ENCODE measurements at regions not wholly inside any gene's neighbourhood (a gene's known extent, or its start where the extent isn't known, plus 50 kb on each side); places are given as distances from the start of the nearest gene placed in this dataset.

- Histone ChIP-seq H3K9me3 (no peaks in the 10 kb centered on the region), H3K27me3 (no peaks in the 10 kb centered on the region), H3K36me3 (no peaks in the 10 kb centered on the region), H3K4me1 (peaks cover 0 to 10% (median 0%) of the 10 kb centered on the region in 4 donors), H3K27ac (no peak overlapping the region), H3K4me3 (no peak overlapping the region)
- WGBS, 2 donors (ENCODE audit: low coverage in 1 of 2) = 85 to 96% methylated on average over 3 of the region's 3 CpGs
- intact Hi-C loops (cut with DNase I; ENCODE audit: low total_unique reads) = loop anchor here (10.0 kb wide), 1 partner anchor 66 kb away; the partner anchor contains the start of gene KLF3
- no peak for DNase-seq
- in situ Hi-C loops (cut with MboI; ENCODE audit: low pct_ligation_motif_present in 1 of 4, low pct_unique_long_range_greater_than_20kb in 1 of 4, low sequenced_read_pairs in 3 of 4) = no loop called here
- no peak for TF ChIP-seq POLR2A (IDR thresholded peaks at IDR 0.05)
- no peak for TF ChIP-seq POLR2AphosphoS5 (IDR thresholded peaks at IDR 0.05)
- no peak for TF ChIP-seq EP300 (IDR thresholded peaks at IDR 0.05; ENCODE audit: low read depth)
- no peak for TF ChIP-seq CTCF (IDR thresholded peaks at IDR 0.05)
These were observed 65.5 kb upstream of the KLF3 start for GRCh38 chr4:38598489-38598888.

DNA sequence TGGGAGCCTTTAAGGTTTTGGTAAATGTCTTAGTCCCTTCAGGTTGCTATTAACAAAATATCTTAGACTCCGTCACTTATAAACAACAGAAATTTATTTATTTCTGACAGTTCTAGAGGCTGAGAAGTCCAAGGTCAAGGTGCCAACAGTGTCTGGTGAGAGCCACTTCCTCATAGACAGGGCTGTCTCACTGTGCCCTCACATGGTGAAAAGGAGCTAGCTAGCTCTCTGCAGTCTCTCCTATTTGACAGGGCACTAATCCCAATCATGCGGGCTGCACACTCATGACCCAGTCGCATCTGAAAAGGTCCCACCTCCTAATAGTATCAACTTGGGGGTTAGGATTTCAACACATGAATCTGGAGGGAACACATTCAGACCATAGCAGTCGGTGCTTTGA lies 63.4 kb upstream of the KLF3 start:
- no peaks in the 10 kb centered on the region for H3K36me3 ChIP-seq
- in situ Hi-C loops (cut with MboI; ENCODE audit: low pct_ligation_motif_present in 1 of 4, low pct_unique_long_range_greater_than_20kb in 1 of 4, low sequenced_read_pairs in 3 of 4) (no loop called here), intact Hi-C loops (cut with DNase I; ENCODE audit: low total_unique reads) (no loop called here)
- WGBS, 2 donors (ENCODE audit: low coverage in 1 of 2) = 83 to 88% methylated on average over 1 to 4 of the region's 4 CpGs
- no peaks in the 10 kb centered on the region for H3K27me3 ChIP-seq
- H3K4me1 ChIP-seq = peaks cover 0 to 17% (median 2%) of the 10 kb centered on the region in 4 donors
- no peak overlapping the region for H3K4me3 ChIP-seq
- DNase-seq = no peak
- TF ChIP-seq CTCF (IDR thresholded peaks at IDR 0.05) (no peak), POLR2A (IDR thresholded peaks at IDR 0.05) (no peak), EP300 (IDR thresholded peaks at IDR 0.05; ENCODE audit: low read depth) (no peak), POLR2AphosphoS5 (IDR thresholded peaks at IDR 0.05) (no peak)
- no peaks in the 10 kb centered on the region for H3K9me3 ChIP-seq
- H3K27ac ChIP-seq = no peak overlapping the region

DNA sequence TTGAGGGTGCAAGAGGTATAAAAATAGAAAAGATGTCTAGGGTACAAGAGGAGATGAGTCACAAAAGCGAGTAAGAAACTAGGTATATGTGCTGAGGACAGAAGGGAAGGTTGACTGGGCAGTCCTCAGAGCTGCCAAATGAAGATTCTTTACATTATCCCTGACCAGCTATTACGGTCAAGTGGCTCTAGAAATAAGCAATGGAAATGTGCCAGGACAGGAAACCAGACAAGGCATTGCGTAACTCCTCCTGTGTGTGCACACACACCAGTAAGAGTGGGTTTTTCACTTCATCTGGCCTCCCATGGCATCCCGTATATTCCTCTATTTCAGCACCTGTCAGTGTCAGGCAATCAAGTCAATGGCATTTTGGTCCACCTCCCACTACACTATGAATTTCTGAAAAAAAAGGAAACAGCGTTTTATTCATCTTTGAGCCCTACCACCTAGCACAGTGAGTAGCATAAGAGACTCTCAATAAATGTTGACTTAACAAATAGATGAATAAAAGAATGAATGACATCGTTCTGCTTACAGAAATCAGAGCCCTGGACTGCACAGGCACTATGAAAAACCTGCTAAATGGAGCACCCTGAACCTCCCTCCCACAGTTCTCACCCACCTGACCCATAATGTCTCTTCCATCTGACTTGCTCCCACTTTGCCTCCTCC lies 62.6 kb upstream of the KLF3 start:
- in situ Hi-C loops (cut with MboI; ENCODE audit: low pct_ligation_motif_present in 1 of 4, low pct_unique_long_range_greater_than_20kb in 1 of 4, low sequenced_read_pairs in 3 of 4) = no loop called here
- TF ChIP-seq POLR2AphosphoS5 (IDR thresholded peaks at IDR 0.05) = no peak
- TF ChIP-seq EP300 (IDR thresholded peaks at IDR 0.05; ENCODE audit: low read depth) = no peak
- TF ChIP-seq CTCF (IDR thresholded peaks at IDR 0.05) = no peak
- no peak for TF ChIP-seq POLR2A (IDR thresholded peaks at IDR 0.05)
- no peak for DNase-seq

DNA sequence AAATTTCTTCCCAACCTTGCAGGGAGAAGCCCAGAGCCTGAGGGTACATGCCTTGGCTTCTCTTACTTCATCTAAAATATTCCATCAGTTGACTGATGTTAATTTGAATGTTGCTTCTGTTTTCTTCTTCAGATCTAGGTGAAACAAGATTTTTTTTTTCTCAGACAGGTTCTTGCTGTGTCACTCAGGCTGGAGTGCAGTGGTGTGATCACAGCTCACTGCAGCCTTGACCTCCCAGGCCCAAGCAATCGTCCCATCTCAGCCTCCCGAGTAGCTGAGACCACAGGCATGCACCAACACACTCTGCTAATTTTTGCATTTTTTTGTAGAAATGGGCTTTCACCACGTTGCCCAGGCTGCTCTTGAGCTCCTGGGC lies 62.1 kb upstream of the KLF3 start:
- 79% methylated on average over 3 of the region's 3 CpGs; no CpG with 5 or more reads in 1 of the 2 donors for WGBS, 2 donors (ENCODE audit: low coverage in 1 of 2)
- intact Hi-C loops (cut with DNase I; ENCODE audit: low total_unique reads) (no loop called here), in situ Hi-C loops (cut with MboI; ENCODE audit: low pct_ligation_motif_present in 1 of 4, low pct_unique_long_range_greater_than_20kb in 1 of 4, low sequenced_read_pairs in 3 of 4) (no loop called here)
- no peak for DNase-seq
- no peak overlapping the region for H3K27ac ChIP-seq
- no peaks in the 10 kb centered on the region for H3K9me3 ChIP-seq
- no peak for TF ChIP-seq EP300 (IDR thresholded peaks at IDR 0.05; ENCODE audit: low read depth)
- TF ChIP-seq CTCF (IDR thresholded peaks at IDR 0.05) = no peak
- TF ChIP-seq POLR2A (IDR thresholded peaks at IDR 0.05) = no peak
- no peak for TF ChIP-seq POLR2AphosphoS5 (IDR thresholded peaks at IDR 0.05)
- H3K27me3 ChIP-seq = no peaks in the 10 kb centered on the region
- no peak overlapping the region for H3K4me3 ChIP-seq
- H3K36me3 ChIP-seq = no peaks in the 10 kb centered on the region
- peaks cover 3 to 28% (median 7%) of the 10 kb centered on the region in 4 donors for H3K4me1 ChIP-seq

More for the DNA sequence above, 62.6 kb upstream of the KLF3 start:
- H3K36me3 ChIP-seq = no peaks in the 10 kb centered on the region
- 48 to 52% methylated on average over 4 to 6 of the region's 6 CpGs for WGBS, 2 donors (ENCODE audit: low coverage in 1 of 2)
- no peaks in the 10 kb centered on the region for H3K9me3 ChIP-seq
- intact Hi-C loops (cut with DNase I; ENCODE audit: low total_unique reads) = no loop called here
- H3K27me3 ChIP-seq = no peaks in the 10 kb centered on the region
- peaks cover 3 to 25% (median 7%) of the 10 kb centered on the region in 4 donors for H3K4me1 ChIP-seq
- no peak overlapping the region for H3K27ac ChIP-seq
- no peak overlapping the region for H3K4me3 ChIP-seq
